ENCODE measurements at regions not wholly inside any gene's neighbourhood (a gene's known extent, or its start where the extent isn't known, plus 50 kb on each side); places are given as distances from the start of the nearest gene placed in this dataset.

GRCh38 chr21:38712664-38713063, 93.1 kb upstream of the ETS2 start:
- DNase-seq (no peak), ATAC-seq (no peak)
- H3K27ac ChIP-seq = no peak overlapping the region
- H3K36me3 ChIP-seq = no peaks in the 10 kb centered on the region
- no peaks in the 10 kb centered on the region for H3K27me3 ChIP-seq
- TF ChIP-seq CTCF (IDR thresholded peaks at IDR 0.05 in 4 of 5, conservative IDR thresholded peaks at IDR 0.05 in 1 of 5) (no peak), POLR2A (IDR thresholded peaks at IDR 0.05) (no peak)
- no peaks in the 10 kb centered on the region for H3K9me3 ChIP-seq
- no peak overlapping the region for H3K4me3 ChIP-seq
- intact Hi-C loops (cut with DNase I; ENCODE audit: low total_unique reads) (no loop called here), in situ Hi-C loops (cut with MboI; ENCODE audit: low sequenced_read_pairs in 4 of 4) (no loop called here)
- H3K4me1 ChIP-seq = no peaks in the 10 kb centered on the region

GRCh38 chr21:38714039-38714817, 91.5 kb upstream of the ETS2 start:
- Histone ChIP-seq H3K4me3 (no peak overlapping the region), H3K9me3 (no peaks in the 10 kb centered on the region), H3K36me3 (no peaks in the 10 kb centered on the region), H3K27ac (no peak overlapping the region), H3K4me1 (no peaks in the 10 kb centered on the region), H3K27me3 (no peaks in the 10 kb centered on the region)
- intact Hi-C loops (cut with DNase I; ENCODE audit: low total_unique reads) (no loop called here), in situ Hi-C loops (cut with MboI; ENCODE audit: low sequenced_read_pairs in 4 of 4) (no loop called here)
- no peak for TF ChIP-seq POLR2A (IDR thresholded peaks at IDR 0.05)
- TF ChIP-seq CTCF (IDR thresholded peaks at IDR 0.05 in 4 of 5, conservative IDR thresholded peaks at IDR 0.05 in 1 of 5) = no peak
- DNase-seq (no peak), ATAC-seq (no peak)

DNA sequence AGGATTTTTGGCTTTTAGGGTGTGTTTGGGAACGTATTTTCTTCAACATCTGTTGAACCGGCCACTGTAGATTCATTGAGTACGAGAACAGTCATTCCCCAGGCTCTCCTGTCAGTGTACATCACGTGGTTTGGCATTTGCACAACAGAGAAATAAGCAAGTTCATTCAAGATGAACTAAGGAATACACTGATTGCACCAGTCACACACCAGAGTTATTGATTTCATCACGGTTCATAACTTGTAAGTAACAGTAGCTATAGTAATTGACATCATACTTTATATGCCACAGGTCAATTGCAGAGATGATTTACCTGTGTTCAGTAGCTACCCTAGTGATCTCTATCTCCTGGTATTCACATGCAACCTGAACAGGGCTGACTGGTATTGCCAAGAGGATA, 90.7 kb upstream of the ETS2 start:
- DNase-seq = no peak
- Histone ChIP-seq H3K36me3 (no peaks in the 10 kb centered on the region), H3K4me1 (no peaks in the 10 kb centered on the region), H3K27ac (no peak overlapping the region), H3K9me3 (no peaks in the 10 kb centered on the region), H3K4me3 (no peak overlapping the region), H3K27me3 (no peaks in the 10 kb centered on the region)
- TF ChIP-seq POLR2A (IDR thresholded peaks at IDR 0.05) = no peak
- no peak for TF ChIP-seq CTCF (IDR thresholded peaks at IDR 0.05 in 4 of 5, conservative IDR thresholded peaks at IDR 0.05 in 1 of 5)
- ATAC-seq = no peak
- in situ Hi-C loops (cut with MboI; ENCODE audit: low sequenced_read_pairs in 4 of 4) (no loop called here), intact Hi-C loops (cut with DNase I; ENCODE audit: low total_unique reads) (no loop called here)

GRCh38 chr21:38716088-38716487, 89.6 kb upstream of the ETS2 start:
- Histone ChIP-seq H3K27ac (no peak overlapping the region), H3K9me3 (no peaks in the 10 kb centered on the region), H3K27me3 (no peaks in the 10 kb centered on the region), H3K36me3 (no peaks in the 10 kb centered on the region), H3K4me3 (no peak overlapping the region), H3K4me1 (no peaks in the 10 kb centered on the region)
- ATAC-seq (no peak), DNase-seq (no peak)
- intact Hi-C loops (cut with DNase I; ENCODE audit: low total_unique reads) (no loop called here), in situ Hi-C loops (cut with MboI; ENCODE audit: low sequenced_read_pairs in 4 of 4) (no loop called here)
- TF ChIP-seq CTCF (IDR thresholded peaks at IDR 0.05 in 4 of 5, conservative IDR thresholded peaks at IDR 0.05 in 1 of 5) = no peak
- no peak for TF ChIP-seq POLR2A (IDR thresholded peaks at IDR 0.05)

DNA sequence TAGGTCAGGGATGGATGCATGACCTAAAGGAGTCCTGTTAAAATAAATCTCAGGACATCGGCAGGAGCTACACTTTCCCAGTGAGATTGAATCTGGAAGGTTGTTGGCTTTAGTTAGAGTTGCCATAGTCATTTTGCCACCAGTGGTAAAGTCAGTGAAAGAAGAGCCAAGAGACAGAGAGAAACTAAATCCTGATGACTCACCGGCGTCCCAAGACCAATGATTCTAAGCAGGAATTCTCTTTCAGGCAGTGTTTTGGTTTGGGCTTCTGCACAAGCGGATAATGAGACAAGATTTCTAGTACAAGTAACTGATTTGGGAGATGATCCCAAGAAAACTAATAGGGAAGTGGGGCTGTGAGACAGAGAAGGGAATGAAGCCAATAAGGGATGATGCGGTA, 88.8 kb upstream of the ETS2 start:
- in situ Hi-C loops (cut with MboI; ENCODE audit: low sequenced_read_pairs in 4 of 4) (no loop called here), intact Hi-C loops (cut with DNase I; ENCODE audit: low total_unique reads) (no loop called here)
- DNase-seq = no peak
- Histone ChIP-seq H3K27me3 (no peaks in the 10 kb centered on the region), H3K4me1 (no peaks in the 10 kb centered on the region), H3K27ac (no peak overlapping the region), H3K36me3 (no peaks in the 10 kb centered on the region), H3K4me3 (no peak overlapping the region), H3K9me3 (no peaks in the 10 kb centered on the region)
- ATAC-seq = no peak
- no peak for TF ChIP-seq POLR2A (IDR thresholded peaks at IDR 0.05)
- TF ChIP-seq CTCF (IDR thresholded peaks at IDR 0.05 in 4 of 5, conservative IDR thresholded peaks at IDR 0.05 in 1 of 5) = no peak
